ENCODE measurements at regions not wholly inside any gene's neighbourhood (a gene's known extent, or its start where the extent isn't known, plus 50 kb on each side); places are given as distances from the start of the nearest gene placed in this dataset.

DNA sequence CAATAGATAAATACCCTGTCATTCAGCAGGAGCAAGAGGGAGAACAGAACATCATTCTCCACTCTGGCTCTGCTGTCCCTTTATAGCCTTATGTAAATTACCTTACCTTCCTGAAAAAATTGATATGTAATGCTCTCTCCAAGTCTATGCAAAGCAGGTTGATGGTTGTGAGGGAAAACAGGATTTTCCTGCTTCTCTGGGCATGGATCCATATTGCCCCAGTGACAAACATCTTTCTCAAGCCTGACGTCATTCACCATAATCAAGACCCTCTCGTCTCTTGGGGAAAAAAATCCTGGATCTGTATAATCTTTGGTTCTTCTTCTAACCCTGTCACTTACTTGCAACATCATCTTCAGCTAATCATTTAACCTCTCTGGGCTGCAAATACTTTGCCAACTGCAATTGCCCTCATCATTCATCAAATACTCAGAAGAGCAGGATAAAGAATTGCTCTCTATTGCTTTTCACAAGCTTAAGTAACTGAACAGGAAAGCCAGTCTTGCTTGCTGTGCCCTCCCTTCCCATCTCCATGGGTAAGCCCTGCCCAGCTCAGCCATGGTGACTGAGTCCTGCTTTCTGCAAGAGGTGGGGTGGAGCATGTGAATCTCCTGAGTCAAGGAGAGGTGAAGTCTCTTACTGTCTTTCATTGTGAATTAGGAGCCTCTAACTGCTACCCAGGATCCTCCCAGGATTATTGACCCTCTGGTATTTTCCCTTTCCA, 123.7 kb upstream of the KLF7 start:
- no peak for DNase-seq (ENCODE audit: low spot score)

DNA sequence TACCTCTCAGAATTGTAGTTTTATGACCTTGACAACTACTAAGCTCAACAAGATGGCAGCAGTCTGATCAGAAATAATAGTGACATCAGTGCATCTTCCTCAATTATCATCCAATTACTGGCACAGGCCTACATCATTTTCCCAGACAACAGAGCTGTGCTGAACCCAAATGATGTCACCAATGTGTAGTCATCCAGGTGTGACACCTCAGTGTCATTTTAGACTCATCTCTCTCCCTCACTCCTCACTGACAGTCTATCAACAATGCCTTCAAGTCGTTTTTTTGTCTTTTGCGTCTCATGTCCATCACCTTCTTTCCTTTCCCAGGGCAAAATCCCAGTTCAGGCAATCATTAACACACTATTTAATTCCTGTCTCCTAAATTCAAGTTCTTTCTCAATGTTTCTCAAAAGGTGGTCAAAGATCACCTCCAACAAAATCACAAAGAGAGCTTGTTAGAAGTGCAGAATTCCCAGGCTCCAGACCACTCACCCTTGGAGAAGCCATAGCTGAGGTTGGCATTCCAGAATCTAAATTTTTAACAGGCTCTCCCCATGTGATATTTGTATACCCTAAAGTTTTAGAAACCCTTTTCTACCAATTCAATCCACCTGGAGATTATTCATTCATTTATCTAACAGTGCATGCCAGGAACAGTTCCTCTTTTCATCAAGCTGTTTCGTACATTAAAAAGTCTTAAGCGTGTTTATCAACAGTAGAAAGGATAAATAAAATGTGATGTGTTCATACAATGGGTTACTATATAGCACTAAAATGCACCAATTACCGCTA, 125.3 kb upstream of the KLF7 start:
- DNase-seq (ENCODE audit: low spot score): no peak

DNA sequence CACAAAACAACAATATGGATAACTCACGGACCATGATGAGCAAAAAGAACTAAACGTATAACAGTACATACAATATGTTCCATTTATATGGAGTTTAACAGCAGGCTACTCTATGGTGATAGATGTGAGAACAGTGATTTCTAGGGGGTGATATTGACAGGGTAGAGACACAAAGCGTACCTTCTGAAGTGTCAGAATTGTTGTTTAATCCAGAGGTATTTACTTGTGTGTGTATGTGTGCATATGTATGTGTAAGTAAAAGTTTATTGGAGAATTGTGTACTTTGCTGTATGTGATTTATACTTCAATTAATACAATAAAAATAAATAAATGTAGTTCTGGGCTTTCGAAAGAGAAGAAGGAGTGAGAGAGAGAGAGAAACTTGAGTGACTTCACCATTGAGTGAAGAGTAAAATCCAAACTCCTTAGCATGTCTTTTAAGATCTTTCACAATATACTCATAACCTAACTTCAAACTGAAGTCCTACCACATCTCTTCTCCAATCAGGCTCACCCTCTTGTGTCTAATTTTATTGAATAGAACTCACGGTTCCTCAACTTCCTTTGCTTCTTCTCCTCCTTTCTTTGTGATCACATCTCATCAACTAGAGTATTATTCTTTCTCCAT, 126.0 kb upstream of the KLF7 start:
- DNase-seq (ENCODE audit: low spot score): no peak

DNA sequence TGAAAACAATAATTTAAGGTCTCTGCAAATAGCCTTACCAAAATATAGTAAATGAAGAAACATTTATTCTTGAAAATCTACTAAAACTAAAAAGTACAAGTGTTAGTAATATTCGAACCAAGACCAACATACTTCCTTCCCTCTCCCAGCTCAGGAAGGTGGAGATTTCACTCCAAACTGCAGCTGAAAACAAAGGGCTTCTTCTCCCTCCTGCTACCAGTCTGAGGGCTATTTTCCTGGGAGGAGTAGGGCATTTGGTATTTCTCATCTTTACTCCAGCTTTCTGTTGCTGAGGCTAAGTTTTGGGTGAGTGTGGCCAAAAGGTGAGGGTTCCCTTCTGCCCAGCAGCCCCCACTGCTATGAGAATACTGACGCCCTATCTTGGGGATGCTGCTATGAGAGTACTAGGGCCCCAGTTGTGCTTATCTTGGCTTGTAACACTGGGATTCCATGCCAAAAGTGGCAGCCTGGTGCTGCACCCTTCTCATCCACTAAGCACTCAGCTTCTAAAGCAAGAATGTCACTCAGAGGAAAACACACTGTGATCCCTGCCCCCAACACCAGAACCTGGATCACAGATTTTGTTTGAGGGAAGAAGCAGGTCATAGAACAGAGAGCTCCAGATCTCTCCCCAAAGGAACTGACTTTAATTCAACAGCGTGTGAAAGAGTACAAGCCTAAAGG, 130.7 kb upstream of the KLF7 start:
- DNase-seq (ENCODE audit: low spot score): no peak

DNA sequence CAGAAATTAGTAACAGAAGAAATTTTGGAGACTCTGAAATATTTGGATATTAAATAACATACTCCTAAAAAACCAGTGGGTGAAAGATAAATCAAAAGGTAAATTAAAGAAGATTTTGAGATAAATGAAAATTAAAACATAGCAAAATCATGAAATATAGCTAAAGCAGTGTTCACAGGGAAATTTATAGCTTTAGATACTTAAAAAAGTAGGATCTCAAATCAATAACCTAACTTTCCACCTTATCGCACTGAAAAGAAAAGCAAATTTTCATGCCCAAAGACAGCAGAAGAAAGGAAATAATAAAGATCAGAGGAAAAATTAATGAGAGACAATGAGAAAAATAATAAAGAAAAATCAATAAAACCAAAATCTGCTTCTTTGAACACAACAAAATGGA, 135.1 kb upstream of the KLF7 start:
- DNase-seq (ENCODE audit: low spot score): no peak

DNA sequence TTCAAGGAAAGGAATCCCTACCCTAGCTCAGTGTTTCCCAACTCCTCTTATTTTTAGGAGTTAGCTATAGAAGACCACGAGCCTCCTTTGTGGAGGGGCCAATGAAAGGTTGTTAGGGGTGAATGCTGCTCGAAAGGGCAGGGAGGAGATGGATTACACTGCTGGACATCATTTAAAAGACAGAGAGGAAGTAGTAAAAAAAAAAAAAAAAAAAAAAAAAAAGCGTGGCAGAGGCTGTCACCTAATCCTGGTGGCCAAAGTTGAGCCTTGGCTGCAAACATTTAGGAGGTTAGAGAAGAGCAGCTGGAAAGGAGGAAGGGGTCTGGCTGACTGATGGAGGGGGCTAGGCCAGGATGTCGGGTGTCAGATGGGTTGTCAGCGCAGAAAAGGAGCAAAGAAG, 139.0 kb upstream of the KLF7 start:
- no peak for DNase-seq (ENCODE audit: low spot score)

DNA sequence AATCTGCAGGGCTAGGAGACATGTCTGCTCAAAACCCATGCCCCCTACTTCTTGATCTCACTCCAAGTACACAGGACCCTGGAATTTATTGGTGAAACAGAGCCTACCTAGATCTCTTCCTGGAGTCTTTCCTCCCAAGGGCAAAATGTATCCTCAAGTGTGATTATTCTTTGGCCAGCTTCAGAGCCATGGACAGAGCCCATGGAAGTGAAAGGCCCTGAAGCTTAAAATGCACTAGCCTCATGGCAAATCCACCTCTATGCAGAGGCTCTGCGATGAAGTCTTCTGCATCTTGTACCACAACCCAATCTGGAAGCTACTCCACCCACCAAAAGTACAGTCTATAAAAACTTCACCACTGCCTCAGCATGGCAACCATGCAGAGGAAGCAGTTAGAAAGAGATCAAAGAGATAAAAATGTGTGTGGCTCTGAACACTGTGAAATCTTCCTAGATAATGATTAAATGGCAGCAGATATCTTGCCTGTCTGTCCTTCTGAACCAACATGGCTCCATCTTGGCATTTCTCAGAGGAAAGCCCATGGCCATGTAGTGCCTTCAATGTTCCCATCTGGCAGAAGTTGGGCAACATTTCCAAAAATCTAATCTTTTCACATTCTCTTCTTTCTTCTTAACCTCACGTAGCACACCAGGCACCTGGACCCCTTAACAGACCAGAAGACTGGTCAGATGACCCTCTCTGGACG, 142.9 kb upstream of the KLF7 start:
- no peak for DNase-seq (ENCODE audit: low spot score)

DNA sequence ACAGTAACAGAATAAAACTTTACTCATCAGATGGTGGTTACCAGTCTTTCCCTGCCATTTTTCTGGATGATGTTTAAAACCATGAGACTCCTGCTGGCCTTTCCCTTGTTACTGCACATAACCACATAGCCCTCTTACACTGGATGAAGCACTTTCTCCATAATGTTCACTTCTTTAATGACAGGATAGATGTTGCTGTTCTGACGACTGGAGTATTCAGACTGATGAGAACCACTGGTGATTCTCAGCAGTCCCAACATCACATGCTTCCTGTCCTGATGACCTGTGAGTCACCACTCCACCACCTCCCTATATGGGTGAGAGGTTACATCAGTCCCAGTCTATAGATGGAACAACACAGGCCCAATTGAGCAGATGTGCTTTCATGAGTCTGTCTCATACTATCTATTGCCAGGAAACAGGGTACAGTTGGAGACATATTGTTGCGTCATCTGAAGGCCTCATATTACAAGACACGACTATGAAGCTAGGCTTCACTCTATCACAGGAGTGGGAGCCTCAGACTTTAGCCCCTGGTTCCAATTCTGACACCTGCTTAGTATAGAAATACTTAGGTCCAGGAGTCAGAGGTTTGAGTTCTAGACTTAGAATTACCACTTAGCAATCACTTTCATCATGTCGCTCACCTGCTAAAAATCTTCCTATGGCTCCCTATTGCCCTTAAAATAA, 145.7 kb upstream of the KLF7 start:
- no peak for DNase-seq (ENCODE audit: low spot score)

DNA sequence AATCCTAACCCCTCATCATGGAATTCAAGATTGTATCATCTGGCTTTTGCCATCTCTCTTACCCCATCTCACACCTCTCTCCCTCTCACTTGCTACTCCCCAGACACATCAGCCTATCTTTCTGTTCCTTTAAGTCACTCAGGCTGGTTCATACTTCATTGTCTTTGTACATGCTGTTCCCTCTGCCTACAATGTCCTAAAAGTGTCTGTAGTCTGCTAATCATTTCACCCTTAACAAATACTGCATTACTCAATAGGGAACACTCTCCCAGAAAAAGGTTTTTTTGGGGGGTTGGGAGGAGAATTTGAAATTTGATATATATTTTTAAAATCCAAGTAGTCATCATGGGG, 146.2 kb upstream of the KLF7 start:
- DNase-seq (ENCODE audit: low spot score): no peak

DNA sequence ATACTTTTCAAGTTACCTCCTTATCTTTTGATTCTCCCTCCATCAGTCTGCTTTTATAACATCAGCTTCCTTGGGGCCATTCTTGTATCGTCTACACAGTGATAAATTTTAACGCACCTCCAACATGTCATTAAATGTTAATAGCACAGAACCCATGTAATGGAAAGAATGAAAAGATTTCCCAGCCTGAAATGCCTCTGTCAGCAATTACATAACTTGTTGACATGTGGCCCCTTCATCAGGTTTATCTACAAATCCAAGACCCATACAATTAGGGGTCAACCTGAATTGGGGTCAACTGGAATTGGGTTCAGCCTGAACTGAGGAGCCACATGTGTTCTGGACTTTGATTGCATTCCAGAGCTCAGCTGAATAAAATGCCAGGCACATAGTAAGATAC, 148.2 kb upstream of the KLF7 start:
- no peak for DNase-seq (ENCODE audit: low spot score)

DNA sequence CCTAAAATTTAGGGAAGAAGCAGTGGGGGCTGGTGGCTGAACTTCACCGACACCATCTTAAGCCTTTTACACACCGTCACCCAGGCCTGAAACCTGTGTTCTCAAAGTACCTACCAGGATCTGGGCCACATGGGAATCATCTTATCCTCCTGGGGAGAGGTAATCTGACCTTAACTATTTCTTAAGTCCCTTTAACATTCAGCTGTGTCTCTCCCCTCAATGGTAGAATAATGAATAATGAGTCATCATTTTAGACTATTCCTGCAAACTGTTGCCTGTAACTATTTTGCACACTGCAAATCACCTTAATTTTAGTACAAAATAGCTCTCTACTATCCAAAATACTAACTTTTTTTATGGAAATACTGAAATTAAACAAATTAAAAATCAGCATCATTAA, 149.4 kb upstream of the KLF7 start:
- no peak for DNase-seq (ENCODE audit: low spot score)

DNA sequence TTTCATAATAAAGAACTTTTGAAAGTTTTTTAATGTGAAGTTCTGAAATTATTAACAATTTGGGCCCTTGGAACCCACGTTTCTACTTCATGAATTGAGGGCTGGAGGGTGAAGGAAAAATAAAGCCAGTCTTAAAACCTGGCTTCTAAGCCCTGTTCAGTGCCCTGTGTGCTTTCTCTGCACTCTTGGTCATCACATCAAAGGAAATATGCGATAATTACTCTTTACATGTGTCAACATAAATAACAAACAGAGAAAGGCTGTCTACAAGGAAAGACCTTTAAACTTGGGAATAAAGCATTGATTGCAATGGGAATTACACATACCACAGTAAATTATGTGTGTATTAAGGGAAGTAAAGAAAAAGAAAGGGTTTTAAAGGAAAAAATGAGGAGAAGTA, 150.7 kb upstream of the KLF7 start:
- DNase-seq (ENCODE audit: low spot score): no peak

DNA sequence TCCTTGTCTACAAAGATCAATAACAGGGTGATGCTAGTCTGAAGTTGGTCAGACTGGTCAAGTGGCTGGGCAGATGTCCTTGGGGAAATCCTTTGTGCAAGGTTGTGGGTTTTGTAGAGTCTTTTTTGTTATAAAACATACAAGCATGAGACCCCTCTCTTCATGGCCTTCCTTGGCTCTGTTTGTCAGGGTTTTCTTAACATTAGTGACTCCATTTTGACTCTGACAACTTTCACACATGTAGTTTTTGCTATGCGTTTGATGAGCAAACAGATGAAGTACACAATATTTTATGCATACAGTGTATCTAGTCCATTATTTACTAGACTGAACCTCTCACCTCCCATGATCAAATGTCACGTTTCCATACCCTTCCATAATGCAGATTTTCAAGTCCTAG, 151.2 kb upstream of the KLF7 start:
- DNase-seq (ENCODE audit: low spot score): no peak

DNA sequence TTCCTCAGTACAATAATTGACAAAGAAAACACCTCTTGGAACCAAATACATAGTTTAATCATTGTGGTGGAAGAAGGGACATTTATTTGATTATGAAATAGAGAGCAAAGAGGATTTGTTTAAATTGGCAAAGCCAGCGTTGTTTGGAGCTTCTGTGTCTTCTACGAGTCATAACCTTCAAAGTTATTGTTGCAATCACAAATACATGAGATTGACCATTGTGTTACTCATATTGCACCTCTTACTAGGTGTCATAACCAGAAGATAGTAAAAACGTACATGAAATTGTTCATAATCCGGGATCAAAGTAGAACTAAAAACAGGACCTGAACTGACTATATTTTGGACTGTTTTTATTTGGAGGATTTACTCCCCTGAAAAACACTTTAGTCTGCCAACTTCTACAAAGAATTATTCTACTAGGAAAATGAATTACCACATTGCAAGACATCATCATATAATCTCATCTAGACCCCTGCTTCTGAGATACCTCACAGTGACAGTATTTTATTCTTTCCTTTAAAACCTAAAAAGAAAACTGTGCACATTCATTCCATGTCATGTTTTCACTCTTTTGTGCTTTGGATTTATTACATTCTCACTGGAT, 151.7 kb upstream of the KLF7 start:
- DNase-seq (ENCODE audit: low spot score): no peak

DNA sequence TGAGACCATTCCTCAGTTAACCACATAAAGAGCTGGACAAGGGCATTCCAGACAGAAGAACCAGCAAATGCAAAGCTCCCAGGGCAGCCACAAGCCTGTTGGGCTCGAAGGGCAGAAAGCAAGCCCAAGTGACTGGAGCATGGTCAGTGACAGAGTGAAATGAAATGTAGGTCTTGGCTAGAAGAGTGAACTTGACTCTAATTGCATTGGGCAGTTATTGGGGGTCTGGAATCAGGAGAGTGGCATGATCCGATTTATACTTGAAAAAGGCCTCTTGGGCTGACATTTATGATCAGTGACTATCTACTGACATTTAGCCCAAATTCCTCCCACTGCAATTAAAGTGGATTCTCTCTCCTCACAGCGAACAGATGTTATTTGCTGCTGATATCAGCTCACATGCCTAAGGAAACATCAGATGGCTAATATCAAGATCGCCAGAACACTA, 152.5 kb upstream of the KLF7 start:
- DNase-seq (ENCODE audit: low spot score): no peak

DNA sequence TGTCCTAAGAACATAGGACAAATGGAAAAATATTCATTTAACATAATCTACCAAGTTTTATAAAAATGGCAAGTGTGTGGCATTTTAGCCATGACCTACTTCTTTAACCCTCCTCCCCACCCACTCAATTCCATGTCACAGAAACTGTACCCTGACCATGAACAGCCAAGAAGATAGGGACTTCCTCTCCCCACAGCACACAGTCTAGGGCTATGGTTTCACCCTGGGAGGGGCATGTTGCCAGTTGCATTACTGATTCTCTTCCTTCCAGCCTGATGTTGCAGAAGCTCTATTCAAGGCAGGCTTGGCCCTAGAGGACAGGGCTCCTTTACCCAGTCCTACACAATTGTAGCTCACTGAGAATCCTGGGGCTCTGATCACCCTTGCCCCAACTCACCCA, 153.6 kb upstream of the KLF7 start:
- DNase-seq (ENCODE audit: low spot score): no peak

DNA sequence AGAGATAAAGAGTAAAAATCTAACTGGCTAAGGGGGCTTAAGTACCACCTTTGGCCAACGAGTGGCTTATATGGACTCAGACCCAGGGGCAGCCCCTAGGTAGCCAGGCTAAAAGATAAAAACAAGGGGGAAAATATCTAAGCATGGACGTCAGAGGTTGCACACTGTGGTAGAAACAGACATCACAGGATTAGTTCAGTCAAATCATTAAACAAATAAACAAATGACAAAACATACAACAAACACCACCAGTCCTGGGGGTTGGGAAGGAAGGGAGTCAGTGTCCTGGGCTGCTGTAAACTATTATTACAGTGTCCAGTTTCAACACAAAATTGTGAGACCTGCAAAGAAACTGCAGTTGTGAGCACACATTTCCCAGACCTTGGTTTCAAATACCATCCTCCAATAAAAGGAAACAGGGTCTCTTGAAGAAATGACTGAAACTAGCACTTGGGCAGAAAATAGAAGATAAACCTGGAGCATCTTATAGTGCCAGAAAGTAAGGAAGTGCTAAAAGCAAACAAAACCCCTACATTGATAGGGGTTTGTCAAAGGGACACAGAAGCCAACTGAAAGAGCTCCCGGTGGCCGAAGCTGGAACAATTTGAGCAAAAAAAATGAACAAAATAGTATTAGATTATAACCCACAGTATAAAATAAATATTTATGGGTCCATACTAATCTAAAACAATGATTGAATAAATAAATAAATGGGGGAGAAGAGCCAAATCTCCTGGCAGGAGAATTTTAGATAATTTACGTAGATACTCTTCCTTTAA, 154.8 kb upstream of the KLF7 start:
- no peak for DNase-seq (ENCODE audit: low spot score)

DNA sequence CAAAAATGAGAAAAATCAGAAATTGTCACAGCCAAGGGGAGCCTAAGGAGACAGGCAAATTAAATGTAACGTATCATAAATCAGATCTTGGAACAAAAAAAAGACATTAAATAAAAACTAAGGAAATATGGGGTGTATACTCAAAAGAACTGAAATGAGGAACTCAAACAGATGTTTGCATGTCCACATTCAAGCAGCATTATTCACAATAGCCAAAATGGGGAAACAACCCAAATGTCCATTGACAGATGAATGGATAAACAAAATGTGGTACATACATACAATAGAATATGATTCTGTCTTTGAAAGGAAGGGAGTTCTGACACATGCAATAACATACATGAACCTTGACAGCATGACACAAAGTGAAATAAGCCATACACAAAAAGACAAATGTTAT, 155.8 kb upstream of the KLF7 start:
- no peak for DNase-seq (ENCODE audit: low spot score)

DNA sequence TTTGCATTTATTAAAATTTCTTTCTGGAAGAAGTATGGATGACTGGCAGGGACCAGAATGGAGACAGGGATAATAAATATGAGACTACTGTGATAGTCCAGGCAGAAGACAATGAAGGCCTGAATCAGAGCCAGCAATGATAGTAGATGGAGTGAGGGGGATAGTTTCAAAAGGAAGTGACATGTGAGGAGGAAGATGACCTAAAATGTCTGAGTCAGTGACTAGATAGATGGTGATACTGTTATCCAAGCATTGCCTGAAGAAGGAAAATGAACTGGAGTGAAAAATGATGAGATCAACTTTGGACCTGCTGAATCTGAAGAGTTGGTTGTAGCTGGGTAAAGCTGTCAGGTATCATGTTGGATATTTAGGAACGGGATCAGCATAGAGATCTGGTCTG, 158.3 kb upstream of the KLF7 start:
- no peak for DNase-seq (ENCODE audit: low spot score)

DNA sequence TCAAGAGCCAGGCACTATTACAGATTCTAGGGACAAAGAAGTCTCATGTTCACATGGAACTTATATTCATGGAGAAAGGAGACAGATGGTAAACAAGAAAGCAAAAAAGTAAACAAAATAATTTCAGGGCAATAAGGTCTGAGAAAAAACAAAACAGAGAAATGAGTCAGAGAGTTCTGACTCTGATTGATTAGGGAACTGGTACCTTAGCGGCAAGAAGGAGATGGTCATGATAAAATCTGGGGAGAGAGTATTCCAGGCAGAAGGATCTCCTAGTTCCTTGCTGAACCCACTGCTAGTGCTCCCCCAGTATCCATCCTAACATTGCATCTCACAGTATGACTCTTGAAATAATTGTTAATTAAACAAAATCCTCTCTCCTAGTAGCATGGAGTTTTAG, 161.8 kb upstream of the KLF7 start:
- no peak for DNase-seq (ENCODE audit: low spot score)
